H1 (cell line): ENCODE measurements at regions not wholly inside any gene's neighbourhood (a gene's known extent, or its start where the extent isn't known, plus 50 kb on each side); places are given as distances from the start of the nearest gene placed in this dataset.

ENCODE experiments used
- ATF2 ChIP-seq: IDR thresholded peaks from 2 replicates; pipeline ENCODE4 v1.6.1; 2012; ENCODE audit warnings: low read length, inconsistent platforms
- E2F6 ChIP-seq: IDR thresholded peaks from 2 replicates; pipeline ENCODE4 v1.6.1; 2012; ENCODE audit warnings: inconsistent platforms
- SP4 ChIP-seq: IDR thresholded peaks from 2 replicates; pipeline ENCODE4 v1.6.1; 2012; ENCODE audit warnings: low read length, inconsistent platforms
- USF2 ChIP-seq: IDR thresholded peaks from 2 replicates; pipeline ENCODE4 v1.6.1; 2011; ENCODE audit warnings: low read length, improper control_type of control experiment
- ZNF274 ChIP-seq: IDR thresholded peaks from 2 replicates; pipeline ENCODE4 v1.7.0; 2012; ENCODE audit warnings: low read length, borderline replicate concordance; ENCODE audit errors: extremely low read depth

GRCh38 chr4:141914746-141915145 lies 278.4 kb downstream of the IL15 start (continued):
- TF ChIP-seq ATF2 (no peak), ZNF274 (no peak), USF2 (no peak), E2F6 (no peak), SP4 (no peak)
- TF ChIP-seq, all 59 proteins: peak for 0
